ENCODE measurements at regions not wholly inside any gene's neighbourhood (a gene's known extent, or its start where the extent isn't known, plus 50 kb on each side); places are given as distances from the start of the nearest gene placed in this dataset.

DNA sequence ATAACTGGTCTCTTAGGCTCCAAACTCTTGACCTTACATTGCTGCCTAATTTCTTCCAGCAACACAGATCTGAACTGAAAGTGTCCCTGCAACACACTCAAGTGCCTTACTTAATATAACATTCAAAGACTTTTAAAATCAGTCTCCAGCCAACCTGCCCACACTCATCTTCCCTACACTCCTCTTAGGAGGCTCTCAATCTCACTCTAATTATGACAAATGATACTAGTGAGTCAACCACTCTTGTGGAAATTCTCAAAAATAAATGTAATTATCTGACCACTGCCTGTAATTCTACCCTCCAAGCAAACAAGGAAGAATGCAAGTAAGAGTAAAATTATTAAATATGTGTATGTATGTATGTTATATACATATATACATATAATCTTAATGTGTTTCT is 348.1 kb upstream of the MIR17HG start:
- TF ChIP-seq, protein P1, sequence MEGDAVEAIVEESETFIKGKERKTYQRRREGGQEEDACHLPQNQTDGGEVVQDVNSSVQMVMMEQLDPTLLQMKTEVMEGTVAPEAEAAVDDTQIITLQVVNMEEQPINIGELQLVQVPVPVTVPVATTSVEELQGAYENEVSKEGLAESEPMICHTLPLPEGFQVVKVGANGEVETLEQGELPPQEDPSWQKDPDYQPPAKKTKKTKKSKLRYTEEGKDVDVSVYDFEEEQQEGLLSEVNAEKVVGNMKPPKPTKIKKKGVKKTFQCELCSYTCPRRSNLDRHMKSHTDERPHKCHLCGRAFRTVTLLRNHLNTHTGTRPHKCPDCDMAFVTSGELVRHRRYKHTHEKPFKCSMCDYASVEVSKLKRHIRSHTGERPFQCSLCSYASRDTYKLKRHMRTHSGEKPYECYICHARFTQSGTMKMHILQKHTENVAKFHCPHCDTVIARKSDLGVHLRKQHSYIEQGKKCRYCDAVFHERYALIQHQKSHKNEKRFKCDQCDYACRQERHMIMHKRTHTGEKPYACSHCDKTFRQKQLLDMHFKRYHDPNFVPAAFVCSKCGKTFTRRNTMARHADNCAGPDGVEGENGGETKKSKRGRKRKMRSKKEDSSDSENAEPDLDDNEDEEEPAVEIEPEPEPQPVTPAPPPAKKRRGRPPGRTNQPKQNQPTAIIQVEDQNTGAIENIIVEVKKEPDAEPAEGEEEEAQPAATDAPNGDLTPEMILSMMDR (conservative IDR thresholded peaks at IDR 0.05; ENCODE audit: low read depth, low read length), result no peak
- TF ChIP-seq EZH2 (IDR thresholded peaks at IDR 0.05; ENCODE audit: low read length, unreplicated experiment), result no peak
